GM12878 (cell line): ENCODE measurements at regions not wholly inside any gene's neighbourhood (a gene's known extent, or its start where the extent isn't known, plus 50 kb on each side); places are given as distances from the start of the nearest gene placed in this dataset.

Source experiments
- ATAC-seq: fragments of 200-7000 bp; cut with Tn5 transposase; 3 replicates; pipeline ENCODE4 v1.9.1; 2020; ENCODE audit warnings: mild to moderate bottlenecking, moderate library complexity
- BruUV-seq: library from RNA; stranded (reverse); fragments of 400-500 nt; replicated peaks from 2 replicates; lab custom pipeline; 2021; lab: Mats Ljungman, UMichigan
- CTCF ChIA-PET: fragments of 300-600 bp; sonication (Branson Sonifier 250); formaldehyde crosslinking; extraction: SDS; loops from one replicate; lab custom pipeline; 2021; ENCODE audit warnings: inconsistent platforms; lab: Yijun Ruan, JAX
- POLR2A ChIA-PET: fragments of 350-600 bp; formaldehyde crosslinking; extraction: SDS; loops from one replicate; lab custom pipeline; 2021; ENCODE audit warnings: inconsistent platforms; lab: Charles Lee
- RAD21 ChIA-PET: fragments of 300-600 bp; sonication (Branson Sonifier 250); formaldehyde crosslinking; loops from one replicate; lab custom pipeline; 2023; ENCODE audit warnings: antibody characterized with exemption; ENCODE audit not compliant: unreplicated experiment; lab: Charles Lee
- SMC1A ChIA-PET: fragments of 300-600 bp; sonication (Branson Sonifier 250); formaldehyde crosslinking; loops from one replicate; lab custom pipeline; 2023; ENCODE audit not compliant: unreplicated experiment, uncharacterized antibody; lab: Charles Lee
- DNase-seq: peaks from one replicate; pipeline ENCODE4 v3.0.0-alpha.2; 2011; ENCODE audit warnings: low read depth, low spot score
- FAIRE-seq: peaks from 3 replicates; lab custom pipeline; 2011; peaks lifted over from hg19 to GRCh38; lab: Jason Lieb, UNC
- H2AFZ ChIP-seq: 2 replicates; pipeline ENCODE4 v1.6.0; 2011; ENCODE audit warnings: low read depth, low read length, control low read depth; ENCODE audit not compliant: control insufficient read depth
- H3K27ac ChIP-seq: 2 replicates; pipeline ENCODE4 v1.5.1; 2011; ENCODE audit warnings: control low read depth; ENCODE audit not compliant: control insufficient read depth, insufficient read depth
- H3K27me3 ChIP-seq, 2 experiments: replicated peaks in 1 of 2; 2 replicates each; pipeline versions ENCODE4 v1.6.0 to v1.6.1; 2011; ENCODE audit warnings: low read length in 1 of 2; ENCODE audit not compliant: control insufficient read depth in 2 of 2, insufficient read depth in 2 of 2
- H3K36me3 ChIP-seq, 2 experiments: 2 replicates each; pipeline ENCODE4 v1.5.1; 2011; ENCODE audit warnings: low read length in 1 of 2; ENCODE audit not compliant: control insufficient read depth in 2 of 2, insufficient read depth in 2 of 2
- H3K4me1 ChIP-seq: 2 replicates; pipeline ENCODE4 v1.6.1; 2011; ENCODE audit warnings: mild to moderate bottlenecking, low read length, moderate library complexity, mixed read lengths; ENCODE audit not compliant: control insufficient read depth, insufficient read depth
- H3K4me2 ChIP-seq: 2 replicates; pipeline ENCODE4 v1.6.0; 2011; ENCODE audit warnings: control low read depth; ENCODE audit not compliant: control insufficient read depth, insufficient read depth
- H3K4me3 ChIP-seq: fragments of 200-600 bp; sonication (generic); 2 replicates; pipeline ENCODE4 v1.5.1; 2016
- H3K79me2 ChIP-seq: 2 replicates; pipeline ENCODE4 v1.6.0; 2011; ENCODE audit warnings: low read length; ENCODE audit not compliant: control insufficient read depth, insufficient read depth
- H3K9ac ChIP-seq: 2 replicates; pipeline ENCODE4 v1.8.0; 2011; ENCODE audit warnings: low read length, control low read depth, mixed read lengths; ENCODE audit not compliant: control insufficient read depth, insufficient read depth
- H3K9me3 ChIP-seq: replicated peaks from 3 replicates; pipeline ENCODE4 v1.5.1; 2011; ENCODE audit warnings: mild to moderate bottlenecking, low read length; ENCODE audit not compliant: control insufficient read depth, insufficient read depth
- H4K20me1 ChIP-seq: 2 replicates; pipeline ENCODE4 v1.6.0; 2011; ENCODE audit not compliant: control insufficient read depth, insufficient read depth
- CEBPZ ChIP-seq: fragments of 150-350 bp; IDR thresholded peaks from 2 replicates; pipeline ENCODE4 v1.6.1; 2016; ENCODE audit warnings: low read depth, low read length
- HDAC6 ChIP-seq: fragments of 200-600 bp; sonication (generic); IDR thresholded peaks from one replicate; pipeline ENCODE4 v1.8.0; 2017; ENCODE audit warnings: antibody characterized with exemption; ENCODE audit not compliant: unreplicated experiment
- SMAD5 ChIP-seq: IDR thresholded peaks from 2 replicates; pipeline ENCODE4 v1.6.1; 2016; ENCODE audit warnings: antibody characterized with exemption, low read depth
- WGBS: methylation state at CpG from one replicate; pipeline ENCODE4 v1.1.6; 2016; ENCODE audit warnings: low lambda C conversion rate; ENCODE audit not compliant: insufficient replicate concordance, insufficient coverage; ENCODE audit errors: missing lambda C conversion rate; 5-methylcytosine and 5-hydroxymethylcytosine counted together
- in situ Hi-C: fragments of 300-500 bp; cut with MboI; formaldehyde crosslinking; loops from 9 replicates; pipeline ENCODE4 v1.14.3; 2018; ENCODE audit warnings: mixed read lengths
- intact Hi-C: fragments of 100-400 bp; cut with micrococcal nuclease; formaldehyde crosslinking; loops from one replicate; pipeline ENCODE4 v1.14.2; 2022; ENCODE audit not compliant: unreplicated experiment

GRCh38 chr5:39501397-39501796 is 76.6 kb upstream of the DAB2 start:
- no peak overlapping the region for H3K4me3 ChIP-seq
- no peaks in the 10 kb centered on the region for H4K20me1 ChIP-seq
- no peak overlapping the region for H3K4me2 ChIP-seq
- H3K9me3 ChIP-seq, result no peaks in the 10 kb centered on the region
- in situ Hi-C loops, result no loop called here
- no peak for ATAC-seq
- no peaks in the 10 kb centered on the region for H3K4me1 ChIP-seq
- H2AFZ ChIP-seq, result no peak overlapping the region
- WGBS, result 51% methylated on average over 5 of the region's 5 CpGs
- no peak for FAIRE-seq
- H3K36me3 ChIP-seq, result no peaks in the 10 kb centered on the region
- ChIA-PET RAD21 (interaction anchor here (1.0 kb wide), 1 partner anchor 125 kb away, joined by 3 read pairs; no protein-coding TSS in a partner anchor), POLR2A (no interaction called here), CTCF (interaction anchor here (1.4 kb wide), 1 partner anchor 125 kb away, joined by 3 read pairs; no protein-coding TSS in a partner anchor), SMC1A (no interaction called here)
- H3K27ac ChIP-seq, result no peak overlapping the region
- BruUV-seq, result no TSS peak
- DNase-seq, result no peak
- H3K9ac ChIP-seq, result no peak overlapping the region
- no peaks in the 10 kb centered on the region for H3K27me3 ChIP-seq
- no peaks in the 10 kb centered on the region for H3K79me2 ChIP-seq
- TF ChIP-seq CEBPZ, result no peak
- no peak for TF ChIP-seq HDAC6
- TF ChIP-seq SMAD5, result no peak
- TF ChIP-seq, all 136 proteins: peak for 0
- intact Hi-C loops, result no loop called here
